ENCODE measurements at regions not wholly inside any gene's neighbourhood (a gene's known extent, or its start where the extent isn't known, plus 50 kb on each side); places are given as distances from the start of the nearest gene placed in this dataset.
"Not testable (repeated sequence)": the region's sequence is repeated elsewhere in the genome, so short reads cannot be mapped to it uniquely, and the experiment has no call there.

- DNase-seq = no peak
These were observed 113.1 kb upstream of the UMPS start for GRCh38 chr3:124617177-124617576.

- DNase-seq = no peak
These were observed 110.2 kb upstream of the UMPS start for GRCh38 chr3:124619887-124620599.

- peak; percentile 96 for DNase-seq
These were observed 109.6 kb upstream of the UMPS start for GRCh38 chr3:124620600-124621063.

GRCh38 chr3:124621498-124621897 lies 108.8 kb upstream of the UMPS start:
- DNase-seq = peak; percentile 78

GRCh38 chr3:124625074-124625473 lies 105.2 kb upstream of the UMPS start:
- no peak for DNase-seq

GRCh38 chr3:124627501-124627908 lies 102.7 kb upstream of the UMPS start:
- DNase-seq = peak; percentile 87

GRCh38 chr3:124628863-124629262 lies 101.4 kb upstream of the UMPS start:
- DNase-seq = no peak

GRCh38 chr3:124629497-124629896 lies 100.8 kb upstream of the UMPS start:
- DNase-seq = no peak

- no peak for DNase-seq
These were observed 99.3 kb upstream of the UMPS start for GRCh38 chr3:124630960-124631359.

GRCh38 chr3:124631727-124632126 lies 98.5 kb upstream of the UMPS start:
- DNase-seq = no peak

- no peak for DNase-seq
These were observed 97.6 kb upstream of the UMPS start for GRCh38 chr3:124632566-124633140.

GRCh38 chr3:124633524-124633923 lies 96.7 kb upstream of the UMPS start:
- DNase-seq = no peak

GRCh38 chr3:124634210-124635168 lies 95.8 kb upstream of the UMPS start:
- DNase-seq = no peak

GRCh38 chr3:124635169-124635539 lies 95.1 kb upstream of the UMPS start:
- no peak for DNase-seq

- DNase-seq = no peak
These were observed 94.0 kb upstream of the UMPS start for GRCh38 chr3:124636101-124636862.

GRCh38 chr3:124636863-124637296 lies 93.4 kb upstream of the UMPS start:
- DNase-seq = no peak

- DNase-seq = peak; percentile 72
These were observed 90.6 kb upstream of the UMPS start for GRCh38 chr3:124639406-124640237.

- peak; percentile 27 for DNase-seq
These were observed 89.5 kb upstream of the UMPS start for GRCh38 chr3:124640635-124641306.

GRCh38 chr3:124643453-124643852 lies 86.8 kb upstream of the UMPS start:
- no peak for DNase-seq

- DNase-seq = not testable (repeated sequence)
These were observed 84.1 kb upstream of the UMPS start for GRCh38 chr3:124646186-124646585.

GRCh38 chr3:124648551-124648950 lies 81.7 kb upstream of the UMPS start:
- no peak for DNase-seq
